ENCODE measurements at regions not wholly inside any gene's neighbourhood (a gene's known extent, or its start where the extent isn't known, plus 50 kb on each side); places are given as distances from the start of the nearest gene placed in this dataset.

- TF ChIP-seq POLR2A (IDR thresholded peaks at IDR 0.05) (no peak), EP300 (IDR thresholded peaks at IDR 0.05) (no peak)
- TF ChIP-seq, protein P1, sequence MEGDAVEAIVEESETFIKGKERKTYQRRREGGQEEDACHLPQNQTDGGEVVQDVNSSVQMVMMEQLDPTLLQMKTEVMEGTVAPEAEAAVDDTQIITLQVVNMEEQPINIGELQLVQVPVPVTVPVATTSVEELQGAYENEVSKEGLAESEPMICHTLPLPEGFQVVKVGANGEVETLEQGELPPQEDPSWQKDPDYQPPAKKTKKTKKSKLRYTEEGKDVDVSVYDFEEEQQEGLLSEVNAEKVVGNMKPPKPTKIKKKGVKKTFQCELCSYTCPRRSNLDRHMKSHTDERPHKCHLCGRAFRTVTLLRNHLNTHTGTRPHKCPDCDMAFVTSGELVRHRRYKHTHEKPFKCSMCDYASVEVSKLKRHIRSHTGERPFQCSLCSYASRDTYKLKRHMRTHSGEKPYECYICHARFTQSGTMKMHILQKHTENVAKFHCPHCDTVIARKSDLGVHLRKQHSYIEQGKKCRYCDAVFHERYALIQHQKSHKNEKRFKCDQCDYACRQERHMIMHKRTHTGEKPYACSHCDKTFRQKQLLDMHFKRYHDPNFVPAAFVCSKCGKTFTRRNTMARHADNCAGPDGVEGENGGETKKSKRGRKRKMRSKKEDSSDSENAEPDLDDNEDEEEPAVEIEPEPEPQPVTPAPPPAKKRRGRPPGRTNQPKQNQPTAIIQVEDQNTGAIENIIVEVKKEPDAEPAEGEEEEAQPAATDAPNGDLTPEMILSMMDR (IDR thresholded peaks at IDR 0.05) = no peak
- intact Hi-C loops (cut with DNase I) = no loop called here
- Histone ChIP-seq H3K36me3 (no peaks in the 10 kb centered on the region), H3K4me1 (ENCODE audit: insufficient read depth) (no peaks in the 10 kb centered on the region), H3K27ac (no peak overlapping the region), H3K4me3 (no peak overlapping the region), H3K9me3 (no peaks in the 10 kb centered on the region), H3K27me3 (no peaks in the 10 kb centered on the region)
- 54 to 67% (median 63%) methylated on average over 4 of the region's 4 CpGs for WGBS, 3 donors
- DNase-seq = no peak
Observed at GRCh38 chr2:59463426-59463825, 1090.0 kb downstream of the BCL11A start.

GRCh38 chr2:59462422-59463197 is 1090.8 kb downstream of the BCL11A start:
- H3K36me3 ChIP-seq = no peaks in the 10 kb centered on the region
- TF ChIP-seq EP300 (IDR thresholded peaks at IDR 0.05) = no peak
- no peak for TF ChIP-seq POLR2A (IDR thresholded peaks at IDR 0.05)
- TF ChIP-seq, protein P1 (IDR thresholded peaks at IDR 0.05) = no peak
- no peak overlapping the region for H3K27ac ChIP-seq
- no peak for DNase-seq
- WGBS, 3 donors = 79 to 80% (median 79%) methylated on average over 7 of the region's 7 CpGs
- H3K4me3 ChIP-seq = no peak overlapping the region
- intact Hi-C loops (cut with DNase I) = no loop called here
- H3K4me1 ChIP-seq (ENCODE audit: insufficient read depth) = no peaks in the 10 kb centered on the region
- no peaks in the 10 kb centered on the region for H3K9me3 ChIP-seq
- H3K27me3 ChIP-seq = no peaks in the 10 kb centered on the region

DNA sequence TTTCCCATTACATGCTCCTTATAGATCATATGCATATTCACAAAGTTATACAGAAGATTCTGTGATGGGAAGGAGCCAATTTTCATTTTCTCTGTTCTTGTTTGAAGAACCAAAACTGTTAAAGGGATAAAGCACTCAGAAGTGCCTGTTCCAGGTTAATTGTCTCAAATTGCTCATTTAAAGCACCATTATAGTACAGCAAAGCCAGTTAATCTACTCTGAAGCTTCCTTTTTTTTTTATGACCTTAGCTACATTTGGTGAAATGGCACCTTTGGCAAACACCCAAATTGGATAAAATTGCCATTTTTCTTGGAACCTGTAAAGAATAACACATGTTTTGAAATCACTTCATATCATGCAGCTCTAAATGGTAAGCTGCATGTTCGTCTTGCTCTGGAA is 1092.3 kb downstream of the BCL11A start:
- no peak overlapping the region for H3K27ac ChIP-seq
- DNase-seq = no peak
- TF ChIP-seq, protein P1 (IDR thresholded peaks at IDR 0.05) = no peak
- no peak for TF ChIP-seq EP300 (IDR thresholded peaks at IDR 0.05)
- TF ChIP-seq POLR2A (IDR thresholded peaks at IDR 0.05) = no peak
- H3K36me3 ChIP-seq = no peaks in the 10 kb centered on the region
- H3K4me1 ChIP-seq (ENCODE audit: insufficient read depth) = no peaks in the 10 kb centered on the region
- intact Hi-C loops (cut with DNase I) = no loop called here
- H3K27me3 ChIP-seq = no peaks in the 10 kb centered on the region
- H3K9me3 ChIP-seq = no peaks in the 10 kb centered on the region
- WGBS, 3 donors = 13 to 22% (median 16%) methylated on average over 1 of the region's 1 CpG
- H3K4me3 ChIP-seq = no peak overlapping the region

DNA sequence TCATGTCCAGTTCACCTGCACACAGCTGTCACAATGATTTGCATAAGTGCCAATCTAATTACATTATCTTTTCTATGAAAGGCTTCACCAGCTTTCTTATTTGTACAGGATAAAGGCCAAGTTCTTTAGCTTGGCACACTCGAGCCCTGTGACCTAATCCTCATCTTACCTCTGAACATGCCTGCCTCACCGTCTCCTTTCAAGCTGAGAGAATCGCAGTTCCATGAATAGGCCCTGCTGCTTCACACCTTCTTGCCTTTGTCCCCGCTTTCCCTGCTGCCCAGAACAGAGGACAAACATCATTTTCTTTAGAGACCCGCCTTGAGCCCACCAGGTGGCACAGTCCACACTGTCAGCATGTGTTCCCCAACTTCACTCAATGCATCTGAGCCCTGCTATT is 1094.7 kb downstream of the BCL11A start:
- TF ChIP-seq, protein P1 (IDR thresholded peaks at IDR 0.05) = no peak
- TF ChIP-seq POLR2A (IDR thresholded peaks at IDR 0.05) (no peak), EP300 (IDR thresholded peaks at IDR 0.05) (no peak)
- Histone ChIP-seq H3K36me3 (no peaks in the 10 kb centered on the region), H3K27me3 (no peaks in the 10 kb centered on the region), H3K9me3 (no peaks in the 10 kb centered on the region), H3K4me1 (ENCODE audit: insufficient read depth) (no peaks in the 10 kb centered on the region), H3K27ac (no peak overlapping the region), H3K4me3 (no peak overlapping the region)
- DNase-seq = no peak
- intact Hi-C loops (cut with DNase I) = no loop called here
- 64 to 70% (median 70%) methylated on average over 5 of the region's 5 CpGs for WGBS, 3 donors
